ENCODE measurements at regions not wholly inside any gene's neighbourhood (a gene's known extent, or its start where the extent isn't known, plus 50 kb on each side); places are given as distances from the start of the nearest gene placed in this dataset.

DNA sequence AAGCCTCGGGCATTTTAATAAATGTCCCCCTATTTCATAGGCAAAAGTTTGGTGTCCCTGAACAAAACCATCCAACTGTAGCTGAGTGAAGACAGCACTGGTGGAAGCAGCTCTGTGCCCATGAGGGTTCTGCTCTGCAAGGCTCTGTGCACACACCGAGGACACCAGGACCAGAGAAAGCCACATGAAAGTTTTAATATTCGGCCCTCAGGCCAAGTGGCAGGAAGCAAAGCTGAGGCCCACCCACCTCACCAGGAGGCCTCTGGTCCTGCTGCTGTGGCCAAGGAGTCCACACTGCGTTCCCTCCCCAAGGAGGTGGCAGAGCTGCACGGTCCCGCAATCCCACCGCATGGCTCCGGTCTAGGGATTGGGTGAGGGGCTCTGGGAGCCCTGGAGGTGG lies 62.6 kb upstream of the RPS6KA2 start:
- no TSS peak for BruUV-seq (replicated peaks)

More for the DNA sequence above, 62.6 kb upstream of the RPS6KA2 start:
- FAIRE-seq (no peak), DNase-seq (ENCODE audit: low read depth, low spot score) (no peak)
- Histone ChIP-seq H3K9me1 (replicated peaks; ENCODE audit: control insufficient read depth, extremely low read depth, insufficient read depth, low read length) (no peaks in the 10 kb centered on the region), H3K9me3 (replicated peaks; ENCODE audit: control insufficient read depth, insufficient read depth, low read length) (no peaks in the 10 kb centered on the region), H2AFZ (ENCODE audit: low read depth, low read length) (no peak overlapping the region), H3K79me2 (ENCODE audit: control insufficient read depth, insufficient read depth, low read length) (no peaks in the 10 kb centered on the region), H3K36me3 (ENCODE audit: control insufficient read depth in 2 of 2, extremely low read depth in 1 of 2, insufficient read depth in 2 of 2, low read length in 2 of 2) (no peaks in the 10 kb centered on the region), H3K4me1 (ENCODE audit: control insufficient read depth, extremely low read depth, insufficient read depth, low read length) (peaks cover 20% of the 10 kb centered on the region), H3K27me3 (ENCODE audit: control insufficient read depth in 2 of 2, insufficient read depth in 2 of 2, low read length in 2 of 2) (no peaks in the 10 kb centered on the region), H4K20me1 (replicated peaks; ENCODE audit: control insufficient read depth, extremely low read depth, insufficient read depth, low read length) (no peaks in the 10 kb centered on the region), H3K9ac (replicated peaks; ENCODE audit: extremely low read depth, insufficient read depth, low read length) (no peak overlapping the region), H3K4me2 (ENCODE audit: insufficient read depth, low read length) (no peak overlapping the region), H3K27ac (ENCODE audit: insufficient read depth, low read depth, low read length) (no peak overlapping the region), H3K4me3 (replicated peaks in 1 of 3; ENCODE audit: insufficient read depth in 1 of 3, low read depth in 1 of 3, low read length in 3 of 3) (no peak overlapping the region)
- dilution Hi-C loops (cut with MboI; ENCODE audit: extremely low pct_ligation_motif_present, low sequenced_read_pairs) = no loop called here
- intact Hi-C loops (cut with micrococcal nuclease) = loop anchor here (2.0 kb wide), 1 partner anchor 133 kb away; no protein-coding TSS in a partner anchor
- TF ChIP-seq EZH2 (IDR thresholded peaks at IDR 0.05; ENCODE audit: borderline replicate concordance, low read depth, low read length, severe bottlenecking) (no peak), POLR2AphosphoS5 (IDR thresholded peaks at IDR 0.05; ENCODE audit: insufficient read depth, low read depth, low read length) (no peak), JUN (IDR thresholded peaks at IDR 0.05; ENCODE audit: borderline replicate concordance, insufficient read depth, insufficient read length, low read depth) (no peak), GATA2 (IDR thresholded peaks at IDR 0.05; ENCODE audit: insufficient read depth, insufficient read length, low read depth, low read length) (no peak), FOS (IDR thresholded peaks at IDR 0.05; ENCODE audit: borderline replicate concordance, insufficient read depth, low read length) (no peak), POLR2A (IDR thresholded peaks at IDR 0.05; ENCODE audit: low read depth, low read length) (no peak), MYC (IDR thresholded peaks at IDR 0.05; ENCODE audit: low read depth, low read length) (no peak)
- TF ChIP-seq, protein P1, sequence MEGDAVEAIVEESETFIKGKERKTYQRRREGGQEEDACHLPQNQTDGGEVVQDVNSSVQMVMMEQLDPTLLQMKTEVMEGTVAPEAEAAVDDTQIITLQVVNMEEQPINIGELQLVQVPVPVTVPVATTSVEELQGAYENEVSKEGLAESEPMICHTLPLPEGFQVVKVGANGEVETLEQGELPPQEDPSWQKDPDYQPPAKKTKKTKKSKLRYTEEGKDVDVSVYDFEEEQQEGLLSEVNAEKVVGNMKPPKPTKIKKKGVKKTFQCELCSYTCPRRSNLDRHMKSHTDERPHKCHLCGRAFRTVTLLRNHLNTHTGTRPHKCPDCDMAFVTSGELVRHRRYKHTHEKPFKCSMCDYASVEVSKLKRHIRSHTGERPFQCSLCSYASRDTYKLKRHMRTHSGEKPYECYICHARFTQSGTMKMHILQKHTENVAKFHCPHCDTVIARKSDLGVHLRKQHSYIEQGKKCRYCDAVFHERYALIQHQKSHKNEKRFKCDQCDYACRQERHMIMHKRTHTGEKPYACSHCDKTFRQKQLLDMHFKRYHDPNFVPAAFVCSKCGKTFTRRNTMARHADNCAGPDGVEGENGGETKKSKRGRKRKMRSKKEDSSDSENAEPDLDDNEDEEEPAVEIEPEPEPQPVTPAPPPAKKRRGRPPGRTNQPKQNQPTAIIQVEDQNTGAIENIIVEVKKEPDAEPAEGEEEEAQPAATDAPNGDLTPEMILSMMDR (IDR thresholded peaks at IDR 0.05; ENCODE audit: extremely low read depth in 1 of 2, insufficient read depth in 1 of 2, low read depth in 1 of 2, low read length in 2 of 2) = no peak
- TF ChIP-seq, protein P2, sequence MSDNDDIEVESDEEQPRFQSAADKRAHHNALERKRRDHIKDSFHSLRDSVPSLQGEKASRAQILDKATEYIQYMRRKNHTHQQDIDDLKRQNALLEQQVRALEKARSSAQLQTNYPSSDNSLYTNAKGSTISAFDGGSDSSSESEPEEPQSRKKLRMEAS (IDR thresholded peaks at IDR 0.05; ENCODE audit: insufficient read depth, insufficient read length) = no peak
- ChIA-PET CTCF (no interaction called here), POLR2A (no interaction called here)

Measured in endothelial cell of umbilical vein (primary cell).